Ramos (cell line): ENCODE measurements at regions not wholly inside any gene's neighbourhood (a gene's known extent, or its start where the extent isn't known, plus 50 kb on each side); places are given as distances from the start of the nearest gene placed in this dataset.
"Not testable (repeated sequence)": the region's sequence is repeated elsewhere in the genome, so short reads cannot be mapped to it uniquely, and the experiment has no call there.

Experiments used
- in situ Hi-C: fragments of 300-500 bp; cut with MboI; formaldehyde crosslinking; loops from one replicate; pipeline ENCODE4 v1.14.3; 2022; ENCODE audit warnings: low sequenced_read_pairs; ENCODE audit not compliant: unreplicated experiment

- in situ Hi-C loops, result no loop called here
These were observed 375.3 kb downstream of the LNPK start for GRCh38 chr2:175626796-175627195.

GRCh38 chr2:175624785-175625184, 377.3 kb downstream of the LNPK start:
- in situ Hi-C loops, result no loop called here

GRCh38 chr2:175624211-175624761, 377.8 kb downstream of the LNPK start:
- in situ Hi-C loops, result no loop called here

DNA sequence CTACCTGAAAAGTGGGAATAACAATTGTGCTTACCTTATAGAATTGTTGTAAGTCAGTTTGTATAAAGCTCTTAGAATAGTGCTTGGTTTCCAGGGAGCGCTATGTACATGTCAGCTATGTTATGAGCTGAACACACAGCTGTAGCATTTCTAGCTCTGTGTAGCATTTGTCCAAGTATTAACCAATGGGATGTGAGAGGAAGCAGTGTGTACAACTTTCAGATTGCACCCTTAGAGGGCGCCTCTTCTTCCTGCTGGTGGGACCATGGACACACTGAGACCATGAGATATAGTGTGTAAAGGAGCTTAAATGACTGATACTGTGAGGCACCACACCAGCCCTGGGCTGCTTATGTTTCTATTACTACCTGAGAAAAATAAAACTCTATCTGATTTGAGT, 380.2 kb downstream of the LNPK start:
- in situ Hi-C loops, result no loop called here

DNA sequence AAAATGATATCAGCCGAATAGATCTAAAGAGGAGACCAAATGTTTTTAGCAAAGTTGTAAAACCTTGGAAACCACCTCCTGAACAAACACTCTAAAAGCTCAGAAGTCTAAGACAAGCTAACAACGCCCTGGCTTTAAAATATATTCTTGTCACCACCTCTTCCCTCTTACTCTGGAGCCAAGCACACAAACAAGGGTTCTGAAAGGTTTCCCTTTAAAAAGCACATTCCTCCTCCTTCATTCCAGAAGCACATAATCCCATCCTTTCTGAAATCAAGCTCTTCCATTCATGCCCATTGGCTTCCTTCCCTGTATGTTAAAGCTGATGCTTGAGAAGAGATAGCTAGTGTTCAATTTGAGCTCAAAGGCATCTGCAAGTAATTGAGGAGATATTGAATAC, 382.0 kb downstream of the LNPK start:
- in situ Hi-C loops, result no loop called here

- in situ Hi-C loops, result no loop called here
These were observed 382.7 kb downstream of the LNPK start for GRCh38 chr2:175619179-175620045.

GRCh38 chr2:175612280-175612679, 389.8 kb downstream of the LNPK start:
- in situ Hi-C loops, result no loop called here

- in situ Hi-C loops, result no loop called here
These were observed 395.8 kb downstream of the LNPK start for GRCh38 chr2:175606010-175606841.

DNA sequence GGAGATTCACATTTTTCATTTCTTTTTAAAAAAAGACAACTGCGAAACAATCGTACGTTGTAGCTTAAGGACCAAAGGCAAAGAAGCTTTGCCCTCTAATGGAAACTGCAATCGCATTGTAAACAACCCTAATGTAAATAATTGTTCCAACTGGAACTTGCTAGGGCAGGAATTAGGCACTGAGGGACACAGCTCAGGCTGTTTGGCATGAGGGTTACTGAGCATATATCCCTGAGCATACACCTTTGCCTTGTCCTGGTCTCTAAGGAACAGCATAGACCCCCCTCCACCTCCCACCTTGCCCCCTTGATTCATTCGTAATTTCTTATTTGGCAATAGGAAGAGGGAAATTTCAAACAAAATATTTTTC, 396.4 kb downstream of the LNPK start:
- in situ Hi-C loops, result no loop called here

GRCh38 chr2:175601969-175602368, 400.1 kb downstream of the LNPK start:
- in situ Hi-C loops, result no loop called here

DNA sequence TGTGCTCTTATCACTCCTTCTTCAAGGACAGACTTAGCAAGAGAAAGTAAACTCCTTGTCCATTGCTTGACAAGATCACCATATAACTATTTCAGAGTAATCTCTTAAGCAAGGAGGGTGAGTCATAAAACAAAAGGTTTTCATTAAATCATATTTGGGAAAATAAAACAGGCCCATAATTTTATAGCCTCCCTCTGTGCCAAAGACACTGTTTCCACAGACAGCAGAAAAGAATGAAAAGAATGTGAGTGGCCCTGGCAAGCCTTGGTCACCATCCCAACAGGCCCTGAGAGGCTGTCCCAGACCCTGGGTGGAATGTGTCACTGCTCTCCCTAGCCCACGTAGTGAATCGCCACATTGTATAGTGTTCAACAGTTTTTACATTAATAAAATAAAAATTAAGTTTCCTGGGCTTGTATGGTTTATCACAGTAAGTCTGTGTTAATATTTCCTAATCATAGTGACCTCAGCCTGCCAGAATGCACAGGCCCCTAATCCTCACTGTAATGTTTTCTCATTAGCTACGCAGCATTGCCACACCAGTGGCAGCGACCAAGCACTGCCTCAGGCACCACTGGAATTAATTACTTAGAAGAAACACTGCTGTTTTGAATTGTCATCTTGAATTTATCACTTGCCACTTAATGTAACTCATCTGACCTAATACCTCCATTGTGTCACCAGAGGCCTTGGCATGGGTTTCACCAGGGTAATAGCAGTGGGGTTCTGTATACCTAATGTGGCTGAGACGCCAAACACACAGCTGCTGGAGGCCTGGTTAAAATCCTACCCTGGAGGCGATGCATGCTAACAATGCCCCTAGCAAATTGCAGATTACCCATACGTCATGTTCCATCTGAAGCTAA, 401.9 kb downstream of the LNPK start:
- in situ Hi-C loops, result no loop called here

- in situ Hi-C loops, result no loop called here
These were observed 404.8 kb downstream of the LNPK start for GRCh38 chr2:175597286-175597685.

GRCh38 chr2:175595139-175595538, 406.9 kb downstream of the LNPK start:
- in situ Hi-C loops, result no loop called here

DNA sequence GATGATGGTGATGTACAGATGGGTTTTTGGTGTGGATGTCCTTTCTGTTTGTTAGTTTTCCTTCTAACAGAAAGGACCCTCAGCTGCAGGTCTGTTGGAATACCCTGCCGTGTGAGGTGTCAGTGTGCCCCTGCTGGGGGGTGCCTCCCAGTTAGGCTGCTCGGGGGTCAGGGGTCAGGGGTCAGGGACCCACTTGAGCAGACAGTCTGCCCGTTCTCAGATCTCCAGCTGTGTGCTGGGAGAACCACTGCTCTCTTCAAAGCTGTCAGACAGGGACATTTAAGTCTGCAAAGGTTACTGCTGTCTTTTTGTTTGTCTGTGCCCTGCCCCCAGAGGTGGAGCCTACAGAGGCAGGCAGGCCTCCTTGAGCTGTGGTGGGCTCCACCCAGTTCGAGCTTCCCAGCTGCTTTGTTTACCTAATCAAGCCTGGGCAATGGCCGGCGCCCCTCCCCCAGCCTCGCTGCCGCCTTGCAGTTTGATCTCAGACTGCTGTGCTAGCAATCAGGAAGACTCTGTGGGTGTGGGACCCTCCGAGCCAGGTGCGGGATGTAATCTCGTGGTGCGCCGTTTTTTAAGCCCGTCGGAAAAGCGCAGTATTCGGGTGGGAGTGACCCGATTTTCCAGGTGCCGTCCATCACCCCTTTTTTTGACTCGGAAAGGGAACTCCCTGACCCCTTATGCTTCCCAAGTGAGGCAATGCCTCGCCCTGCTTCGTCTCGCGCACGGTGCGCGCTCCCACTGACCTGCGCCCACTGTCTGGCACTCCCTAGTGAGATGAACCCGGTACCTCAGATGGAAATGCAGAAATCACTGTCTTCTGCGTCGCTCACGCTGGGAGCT, 408.2 kb downstream of the LNPK start:
- in situ Hi-C loops, result not testable (repeated sequence)

- in situ Hi-C loops, result not testable (repeated sequence)
These were observed 406.7 kb upstream of the ATP5MC3 start for GRCh38 chr2:175588213-175588612.

GRCh38 chr2:175585496-175585895, 404.0 kb upstream of the ATP5MC3 start:
- in situ Hi-C loops, result no loop called here

DNA sequence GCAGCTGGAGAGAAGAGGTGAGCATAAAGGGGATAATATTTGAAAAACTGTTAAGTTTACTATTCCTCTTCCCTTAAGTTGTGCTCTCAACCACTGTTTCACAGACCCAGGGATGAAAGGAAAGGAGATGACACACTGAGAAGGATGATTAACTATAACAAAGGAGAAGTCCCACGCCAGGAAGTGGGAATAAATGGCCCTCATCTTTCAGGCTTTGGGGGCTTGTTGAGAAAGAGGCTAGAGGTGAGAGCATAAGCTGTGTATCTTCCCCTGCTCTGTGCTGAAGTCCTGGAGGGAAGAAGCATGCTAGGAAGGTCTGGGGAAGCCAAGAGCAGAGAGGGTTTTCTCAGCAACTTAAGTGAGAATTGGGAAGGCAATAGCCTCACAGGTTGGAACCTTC, 399.1 kb upstream of the ATP5MC3 start:
- in situ Hi-C loops, result no loop called here

DNA sequence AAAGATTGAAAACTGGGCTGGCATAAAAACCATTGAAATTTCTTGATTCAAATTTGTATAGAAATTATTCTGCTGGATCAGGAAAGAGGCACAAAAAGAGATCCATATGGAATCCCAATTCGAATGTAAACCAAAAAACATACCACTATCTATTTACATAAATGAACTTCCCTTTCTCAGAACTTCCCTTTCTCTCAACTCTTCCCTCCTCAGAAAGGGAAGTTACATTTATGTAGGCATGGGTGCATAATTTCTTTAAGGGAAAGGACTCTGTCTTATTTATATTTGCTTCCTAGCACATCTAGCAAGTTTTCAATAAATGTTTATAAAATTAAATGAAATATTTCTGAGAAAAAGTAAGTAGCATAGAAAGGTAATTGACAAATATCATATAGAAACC, 398.1 kb upstream of the ATP5MC3 start:
- in situ Hi-C loops, result no loop called here

- in situ Hi-C loops, result no loop called here
These were observed 396.0 kb upstream of the ATP5MC3 start for GRCh38 chr2:175577368-175577970.
